B cell (primary cell): ENCODE measurements at regions not wholly inside any gene's neighbourhood (a gene's known extent, or its start where the extent isn't known, plus 50 kb on each side); places are given as distances from the start of the nearest gene placed in this dataset.

ENCODE experiments used
- ATAC-seq: fragments of 200-7000 bp; cut with Tn5 transposase; one replicate; pipeline ENCODE4 v1.10.0; 2021; ENCODE audit warnings: low read depth, mild to moderate bottlenecking, moderate number of reproducible peaks, moderate library complexity
- CTCF ChIA-PET: fragments of 350-600 bp; sonication (Branson Sonifier 250); formaldehyde crosslinking; loops from one replicate; lab custom pipeline; 2021; ENCODE audit warnings: antibody characterized with exemption, inconsistent platforms; lab: Charles Lee
- POLR2A ChIA-PET: fragments of 350-600 bp; sonication (Branson Sonifier 250); formaldehyde crosslinking; loops from one replicate; lab custom pipeline; 2021; ENCODE audit warnings: antibody characterized with exemption; lab: Charles Lee
- DNase-seq: peaks from one replicate; pipeline ENCODE4 v3.0.0; 2013
- H2AFZ ChIP-seq: 2 replicates; pipeline ENCODE4 v1.6.1; 2012; ENCODE audit warnings: mild to moderate bottlenecking, low read depth, low read length; ENCODE audit not compliant: insufficient read depth, poor library complexity, severe bottlenecking
- H3K27ac ChIP-seq, 2 donors: 1 replicate in 1 of 2; 2 replicates in 1 of 2; pipeline ENCODE4 v1.5.1; 2012 to 2013; ENCODE audit warnings: low read length in 2 of 2, mild to moderate bottlenecking in 2 of 2, moderate library complexity in 1 of 2
- H3K27me3 ChIP-seq, 4 experiments: fragments of 200-600 bp in 1 of 4; sonication (generic) in 1 of 4; replicated peaks in 1 of 4; 1 replicate in 2 of 4; 2 replicates in 2 of 4; pipeline versions ENCODE4 v1.6.1 to v1.7.0; 2013 to 2016; ENCODE audit warnings: low read length in 3 of 4, mild to moderate bottlenecking in 2 of 4, mixed read lengths in 1 of 4, moderate library complexity in 1 of 4; ENCODE audit not compliant: insufficient read depth in 4 of 4, control insufficient read depth in 3 of 4; ENCODE audit errors: control extremely low read depth in 1 of 4
- H3K36me3 ChIP-seq, 2 experiments: replicated peaks in 1 of 2; 1 replicate in 1 of 2; 2 replicates in 1 of 2; pipeline versions ENCODE4 v1.6.1 to v1.7.1; 2013; ENCODE audit warnings: low read length in 1 of 2; ENCODE audit not compliant: insufficient read depth in 2 of 2, control insufficient read depth in 1 of 2; ENCODE audit errors: control extremely low read depth in 1 of 2, extremely low read depth in 1 of 2
- H3K4me1 ChIP-seq, 2 donors: fragments of 200-600 bp in 1 of 2; sonication (generic) in 1 of 2; 1 replicate in 1 of 2; 2 replicates in 1 of 2; pipeline versions ENCODE4 v1.5.1 to v1.6.1; 2013 to 2017; ENCODE audit warnings: low read length in 2 of 2; ENCODE audit not compliant: control insufficient read depth in 2 of 2, insufficient read depth in 2 of 2
- H3K4me2 ChIP-seq: replicated peaks from 2 replicates; pipeline ENCODE3; 2012; ENCODE audit warnings: mild to moderate bottlenecking, low read depth, low read length; ENCODE audit not compliant: poor library complexity, severe bottlenecking
- H3K4me3 ChIP-seq, 5 experiments: fragments of 200-600 bp in 1 of 5; sonication (generic) in 1 of 5; 1 replicate in 3 of 5; 2 replicates in 2 of 5; pipeline versions ENCODE4 v1.5.1 to v1.7.0; 2011 to 2016; ENCODE audit warnings: low read length in 4 of 5, mild to moderate bottlenecking in 4 of 5, low read depth in 2 of 5, control low read depth in 1 of 5, moderate library complexity in 1 of 5; ENCODE audit not compliant: insufficient read depth in 1 of 5; ENCODE audit errors: control extremely low read depth in 1 of 5, extremely low read depth in 1 of 5
- H3K79me2 ChIP-seq: fragments of 200-600 bp; sonication (generic); one replicate; pipeline ENCODE4 v1.6.0; 2016; ENCODE audit warnings: low read length; ENCODE audit not compliant: control insufficient read depth, insufficient read depth
- H3K9ac ChIP-seq: fragments of 200-600 bp; sonication (generic); 2 replicates; pipeline ENCODE4 v1.6.1; 2017; ENCODE audit warnings: mild to moderate bottlenecking, low read length, moderate library complexity
- H3K9me3 ChIP-seq, 3 donors: one replicate each; pipeline versions ENCODE4 v1.6.1 to v1.7.1; 2013; ENCODE audit warnings: low read length in 2 of 3; ENCODE audit not compliant: control insufficient read depth in 2 of 3, insufficient read depth in 1 of 3; ENCODE audit errors: control extremely low read depth in 1 of 3
- H4K20me1 ChIP-seq: 2 replicates; pipeline ENCODE4 v1.6.0; 2012; ENCODE audit warnings: mild to moderate bottlenecking, low read length; ENCODE audit not compliant: insufficient read depth, control insufficient read depth, poor library complexity, severe bottlenecking
- H3K27ac Mint-ChIP-seq: one replicate; pipeline ENCODE4 v1.8.0; 2021; ENCODE audit warnings: mixed read lengths
- H3K27me3 Mint-ChIP-seq: one replicate; pipeline ENCODE4 v1.8.0; 2021; ENCODE audit warnings: mixed read lengths
- H3K4me1 Mint-ChIP-seq: one replicate; pipeline ENCODE4 v1.8.0; 2021; ENCODE audit warnings: mixed read lengths
- H3K4me3 Mint-ChIP-seq: one replicate; pipeline ENCODE4 v1.8.0; 2021; ENCODE audit warnings: mixed read lengths
- H3K9me3 Mint-ChIP-seq: one replicate; pipeline ENCODE4 v1.8.0; 2022; ENCODE audit warnings: mixed read lengths; ENCODE audit not compliant: insufficient read depth
- EZH2 ChIP-seq: IDR thresholded peaks from 2 replicates; pipeline ENCODE4 v1.6.1; 2012; ENCODE audit warnings: borderline replicate concordance, low read depth, mild to moderate bottlenecking, moderate library complexity, low read length; ENCODE audit not compliant: insufficient read depth, poor library complexity, severe bottlenecking
- WGBS: methylation state at CpG from one replicate; pipeline ENCODE4 v1.1.5; 2013; ENCODE audit warnings: missing lambda C conversion rate; ENCODE audit not compliant: insufficient coverage; 5-methylcytosine and 5-hydroxymethylcytosine counted together
- intact Hi-C: fragments of 100-400 bp; cut with micrococcal nuclease; formaldehyde crosslinking; loops from one replicate; pipeline ENCODE4 v1.10.0; 2022
- TF ChIP-seq, protein P1 (sequence below): fragments of 200-600 bp; IDR thresholded peaks from one replicate; pipeline ENCODE4 v1.8.0; 2022; ENCODE audit warnings: antibody characterized with exemption, mild to moderate bottlenecking

DNA sequence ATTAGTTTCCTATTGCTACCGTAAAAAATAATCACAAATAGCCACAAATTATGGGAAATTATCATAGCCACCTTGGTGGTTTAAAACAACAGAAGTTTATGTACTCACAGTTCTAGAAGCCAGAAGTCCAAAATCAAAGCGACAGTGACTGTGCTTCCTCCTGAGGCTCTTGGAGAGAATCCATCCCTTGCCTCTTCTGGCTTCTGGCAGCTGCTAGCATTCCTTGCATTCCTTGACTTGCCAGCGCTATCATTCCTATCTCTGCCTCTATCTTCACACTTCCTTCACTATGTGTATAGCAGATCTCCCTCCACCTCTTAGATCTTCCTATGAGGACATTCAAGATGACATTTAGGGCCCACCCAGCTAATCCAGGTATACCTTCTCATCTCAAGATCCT, 180.1 kb upstream of the USP25 start:
- ATAC-seq (no peak), DNase-seq (no peak)
- Histone ChIP-seq H3K4me1 (no peaks in the 10 kb centered on the region), H3K4me3 (no peak overlapping the region), H3K27me3 (no peaks in the 10 kb centered on the region), H3K79me2 (no peaks in the 10 kb centered on the region), H4K20me1 (no peaks in the 10 kb centered on the region), H3K36me3 (no peaks in the 10 kb centered on the region), H3K9me3 (peaks cover 0 to 2% (median 1%) of the 10 kb centered on the region in 3 donors), H3K27ac (no peak overlapping the region), H3K4me2 (no peak overlapping the region), H3K9ac (no peak overlapping the region), H2AFZ (no peak overlapping the region)
- intact Hi-C loops, result no loop called here
- TF ChIP-seq EZH2, result no peak
- TF ChIP-seq, protein P1, sequence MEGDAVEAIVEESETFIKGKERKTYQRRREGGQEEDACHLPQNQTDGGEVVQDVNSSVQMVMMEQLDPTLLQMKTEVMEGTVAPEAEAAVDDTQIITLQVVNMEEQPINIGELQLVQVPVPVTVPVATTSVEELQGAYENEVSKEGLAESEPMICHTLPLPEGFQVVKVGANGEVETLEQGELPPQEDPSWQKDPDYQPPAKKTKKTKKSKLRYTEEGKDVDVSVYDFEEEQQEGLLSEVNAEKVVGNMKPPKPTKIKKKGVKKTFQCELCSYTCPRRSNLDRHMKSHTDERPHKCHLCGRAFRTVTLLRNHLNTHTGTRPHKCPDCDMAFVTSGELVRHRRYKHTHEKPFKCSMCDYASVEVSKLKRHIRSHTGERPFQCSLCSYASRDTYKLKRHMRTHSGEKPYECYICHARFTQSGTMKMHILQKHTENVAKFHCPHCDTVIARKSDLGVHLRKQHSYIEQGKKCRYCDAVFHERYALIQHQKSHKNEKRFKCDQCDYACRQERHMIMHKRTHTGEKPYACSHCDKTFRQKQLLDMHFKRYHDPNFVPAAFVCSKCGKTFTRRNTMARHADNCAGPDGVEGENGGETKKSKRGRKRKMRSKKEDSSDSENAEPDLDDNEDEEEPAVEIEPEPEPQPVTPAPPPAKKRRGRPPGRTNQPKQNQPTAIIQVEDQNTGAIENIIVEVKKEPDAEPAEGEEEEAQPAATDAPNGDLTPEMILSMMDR, result no peak
- H3K9me3 Mint-ChIP-seq, result no peaks in the 10 kb centered on the region
- peaks cover 3% of the 10 kb centered on the region for H3K27me3 Mint-ChIP-seq
- H3K27ac Mint-ChIP-seq, result no peak overlapping the region
- ChIA-PET CTCF (no interaction called here), POLR2A (no interaction called here)
- H3K4me3 Mint-ChIP-seq, result no peak overlapping the region
- no peaks in the 10 kb centered on the region for H3K4me1 Mint-ChIP-seq
- 98% methylated on average over 3 of the region's 3 CpGs for WGBS

- ATAC-seq, result no peak
- H3K4me2 ChIP-seq, result no peak overlapping the region
These were observed 176.8 kb upstream of the USP25 start for GRCh38 chr21:15552914-15553494.

More at GRCh38 chr21:15552914-15553494, 176.8 kb upstream of the USP25 start:
- Histone ChIP-seq H3K36me3 (no peaks in the 10 kb centered on the region), H4K20me1 (no peaks in the 10 kb centered on the region), H3K27me3 (no peaks in the 10 kb centered on the region), H3K9me3 (peaks cover 0 to 2% (median 1%) of the 10 kb centered on the region in 3 donors), H3K9ac (no peak overlapping the region), H3K27ac (no peak overlapping the region), H3K4me1 (no peaks in the 10 kb centered on the region), H2AFZ (no peak overlapping the region), H3K4me3 (no peak overlapping the region), H3K79me2 (no peaks in the 10 kb centered on the region)
- H3K27ac Mint-ChIP-seq, result no peak overlapping the region
- peak; percentile 9 for DNase-seq
- ChIA-PET POLR2A (no interaction called here), CTCF (interaction anchor here (0.7 to 2.2 kb wide), 8 partner anchors 33 to 1293 kb away, joined by 3 to 7 read pairs (median 4); no protein-coding TSS in a partner anchor)
- H3K27me3 Mint-ChIP-seq, result no peaks in the 10 kb centered on the region
- no peak for TF ChIP-seq EZH2
- TF ChIP-seq, protein P1, result peak; percentile 54
- no CpG with 5 or more reads among the region's 3 CpGs for WGBS
- intact Hi-C loops, result no loop called here
- H3K9me3 Mint-ChIP-seq, result peaks cover 2% of the 10 kb centered on the region
- no peaks in the 10 kb centered on the region for H3K4me1 Mint-ChIP-seq
- no peak overlapping the region for H3K4me3 Mint-ChIP-seq
